HL-60 (cell line): ENCODE measurements at regions not wholly inside any gene's neighbourhood (a gene's known extent, or its start where the extent isn't known, plus 50 kb on each side); places are given as distances from the start of the nearest gene placed in this dataset.

Source experiments
- DNase-seq, 2 experiments: peaks; one replicate each; pipeline ENCODE4 v3.0.0-alpha.2; 2010 to 2020; ENCODE audit warnings: low read depth in 1 of 2, low spot score in 1 of 2
- H3K27ac ChIP-seq: fragments of 250-450 bp; sonication (Bioruptor Pico); replicated peaks from 2 replicates; pipeline ENCODE4 v1.5.1; 2020; ENCODE audit warnings: mild to moderate bottlenecking, moderate library complexity
- H3K27me3 ChIP-seq: fragments of 250-450 bp; sonication (Bioruptor Pico); 2 replicates; pipeline ENCODE4 v1.5.1; 2021; ENCODE audit warnings: mild to moderate bottlenecking, moderate library complexity; ENCODE audit not compliant: insufficient read depth, poor library complexity, severe bottlenecking
- H3K4me3 ChIP-seq: replicated peaks from 2 replicates; pipeline ENCODE4 v1.5.1; 2011; ENCODE audit warnings: mild to moderate bottlenecking, control low read depth, low read length; ENCODE audit not compliant: insufficient read depth
- CTCF ChIP-seq: IDR thresholded peaks from one replicate; pipeline ENCODE4 v1.5.1; 2011; ENCODE audit warnings: low read length, control low read depth, inconsistent platforms; ENCODE audit not compliant: insufficient read depth
- GABPA ChIP-seq: IDR thresholded peaks from 2 replicates; pipeline ENCODE4 v1.6.1; 2012; ENCODE audit warnings: low read depth
- POLR2AphosphoS5 ChIP-seq: IDR thresholded peaks from 2 replicates; pipeline ENCODE4 v1.6.1; 2012; ENCODE audit warnings: low read depth
- REST ChIP-seq: IDR thresholded peaks from 2 replicates; pipeline ENCODE4 v1.6.1; 2012; ENCODE audit warnings: low read depth; ENCODE audit not compliant: insufficient replicate concordance
- SPI1 ChIP-seq: IDR thresholded peaks from 2 replicates; pipeline ENCODE4 v1.6.1; 2012; ENCODE audit warnings: low read depth, mild to moderate bottlenecking, borderline replicate concordance

GRCh38 chr14:62557416-62557815 lies 487.8 kb downstream of the KCNH5 start:
- Histone ChIP-seq H3K4me3 (no peak overlapping the region), H3K27ac (no peak overlapping the region), H3K27me3 (no peaks in the 10 kb centered on the region)
- no peak for DNase-seq
- TF ChIP-seq CTCF: no peak
- TF ChIP-seq SPI1: no peak
- TF ChIP-seq POLR2AphosphoS5: no peak
- TF ChIP-seq GABPA: no peak
- TF ChIP-seq REST: no peak

- TF ChIP-seq GABPA (no peak), POLR2AphosphoS5 (no peak), REST (no peak), SPI1 (no peak), CTCF (no peak)
- no peak for DNase-seq
Observed at GRCh38 chr14:62558451-62558850, 486.8 kb downstream of the KCNH5 start.

GRCh38 chr14:62585247-62585646 lies 460.0 kb downstream of the KCNH5 start:
- no peak for DNase-seq
- no peak for TF ChIP-seq CTCF
- TF ChIP-seq POLR2AphosphoS5: no peak
- TF ChIP-seq SPI1: no peak
- no peak for TF ChIP-seq REST
- TF ChIP-seq GABPA: no peak
- Histone ChIP-seq H3K4me3 (no peak overlapping the region), H3K27ac (no peak overlapping the region), H3K27me3 (no peaks in the 10 kb centered on the region)

More at GRCh38 chr14:62558451-62558850, 486.8 kb downstream of the KCNH5 start:
- no peaks in the 10 kb centered on the region for H3K27me3 ChIP-seq
- no peak overlapping the region for H3K27ac ChIP-seq
- no peak overlapping the region for H3K4me3 ChIP-seq
